ENCODE measurements at regions not wholly inside any gene's neighbourhood (a gene's known extent, or its start where the extent isn't known, plus 50 kb on each side); places are given as distances from the start of the nearest gene placed in this dataset.

DNA sequence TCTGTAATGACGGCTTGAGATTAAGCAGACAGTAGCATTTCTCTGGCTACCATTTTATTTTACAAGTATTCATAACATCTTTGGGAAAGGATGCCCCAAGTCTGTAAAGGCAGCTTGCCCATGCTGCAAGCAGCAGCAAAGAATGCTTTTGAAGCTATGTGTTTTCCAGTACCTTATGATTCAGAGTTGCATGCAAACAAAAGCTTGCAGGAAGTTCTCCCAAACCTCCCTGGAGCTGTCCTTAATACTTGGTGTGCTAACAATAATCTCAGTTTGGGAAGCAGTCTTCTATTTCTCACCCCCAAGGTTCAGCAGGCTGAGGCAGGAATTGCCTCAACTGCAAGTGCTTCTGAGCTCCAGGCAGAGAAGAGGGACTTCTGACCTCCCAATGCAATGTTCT is 60.8 kb downstream of the CCNA1 start:
- no peak for DNase-seq (ENCODE audit: low read depth)

DNA sequence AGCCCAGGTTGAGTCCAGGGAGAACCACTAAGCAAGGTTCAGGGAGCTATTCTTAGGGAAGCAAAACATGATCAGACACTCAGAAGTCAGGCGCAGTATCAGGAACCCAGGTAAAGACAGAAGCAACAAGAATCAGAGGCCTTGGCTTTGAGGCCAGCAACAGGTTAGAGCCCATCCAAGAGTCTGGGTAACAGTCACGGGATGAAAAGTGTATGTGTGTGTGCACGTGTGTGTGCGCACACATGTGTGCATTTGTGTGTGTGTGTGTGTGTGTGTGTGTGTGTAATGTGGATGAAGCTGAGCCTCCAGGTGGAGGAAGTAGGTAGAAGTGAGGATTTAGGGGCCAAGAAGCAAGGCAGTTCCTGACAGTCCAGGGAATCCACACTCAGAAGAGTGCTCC is 63.1 kb downstream of the CCNA1 start:
- no peak for DNase-seq (ENCODE audit: low read depth)

DNA sequence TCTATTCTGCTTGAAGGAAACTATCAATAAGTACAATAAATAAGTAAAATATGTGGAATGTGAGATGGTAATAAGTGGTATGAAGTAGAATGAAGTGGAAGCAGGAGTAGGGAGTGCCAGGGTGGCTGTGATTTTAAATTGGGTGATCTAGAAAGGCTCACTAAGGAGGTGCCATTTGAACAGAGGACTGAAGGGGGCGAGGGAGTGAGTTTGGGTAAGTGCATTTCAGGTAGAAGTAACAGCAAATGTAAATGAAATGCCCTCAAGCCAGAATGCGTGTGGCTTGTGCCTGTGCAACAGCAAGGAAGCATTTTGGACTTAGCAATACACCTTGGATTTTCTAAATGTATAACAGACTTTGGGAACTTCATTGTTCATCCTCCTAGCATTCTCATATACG is 77.1 kb downstream of the CCNA1 start:
- no peak for DNase-seq (ENCODE audit: low read depth)

DNA sequence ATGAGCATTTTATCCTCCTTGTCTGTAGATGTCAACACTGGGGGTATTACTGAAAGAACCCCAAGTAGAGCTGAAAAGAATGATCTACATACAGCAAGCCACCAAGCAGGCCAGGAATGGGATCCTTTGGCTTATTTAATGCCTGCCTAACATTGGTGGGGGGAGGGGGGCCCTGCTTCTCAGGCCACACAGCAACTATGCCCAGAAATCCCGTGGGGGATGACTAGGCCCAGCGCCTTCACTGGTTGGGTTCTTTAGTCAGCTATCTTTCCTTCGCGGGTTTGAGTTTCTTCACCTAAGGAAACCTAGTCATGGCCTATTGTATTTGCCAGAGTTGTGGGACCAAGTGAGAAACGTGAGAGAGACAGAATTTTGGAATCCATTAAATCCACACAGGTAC is 80.5 kb downstream of the CCNA1 start:
- no peak for DNase-seq (ENCODE audit: low read depth)

GRCh38 chr13:36513266-36513665 is 81.0 kb downstream of the CCNA1 start:
- DNase-seq (ENCODE audit: low read depth) = no peak

- no peak for DNase-seq (ENCODE audit: low read depth)
Measured at GRCh38 chr13:36515466-36515865, 83.2 kb downstream of the CCNA1 start.

- no peak for DNase-seq (ENCODE audit: low read depth)
Measured at GRCh38 chr13:36516225-36516624, 83.9 kb downstream of the CCNA1 start.

GRCh38 chr13:36518707-36519106 is 86.4 kb downstream of the CCNA1 start:
- no peak for DNase-seq (ENCODE audit: low read depth)

GRCh38 chr13:36519432-36519831 is 87.1 kb downstream of the CCNA1 start:
- DNase-seq (ENCODE audit: low read depth) = no peak

GRCh38 chr13:36520111-36520510 is 87.8 kb downstream of the CCNA1 start:
- no peak for DNase-seq (ENCODE audit: low read depth)

DNA sequence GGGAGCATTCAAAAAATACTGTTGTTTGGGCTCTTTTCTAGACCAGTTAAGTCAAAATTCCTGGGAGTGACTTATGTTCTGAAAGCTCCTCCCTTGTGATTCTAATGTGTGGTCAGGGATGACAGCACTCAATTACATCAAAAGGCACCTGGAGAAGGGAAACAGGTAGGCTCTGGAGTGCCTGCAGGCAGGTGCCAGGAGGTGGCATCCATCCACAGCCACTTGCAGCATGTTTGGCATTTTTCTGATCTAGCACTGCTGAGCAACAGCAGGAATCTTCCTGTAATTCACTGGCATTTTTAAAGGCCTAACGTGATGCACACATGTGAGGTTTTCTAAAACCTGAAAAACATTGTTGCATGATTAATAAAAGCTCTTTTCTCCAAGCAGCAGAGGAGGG is 94.6 kb downstream of the CCNA1 start:
- DNase-seq (ENCODE audit: low read depth) = no peak

- no peak for DNase-seq (ENCODE audit: low read depth)
Measured at GRCh38 chr13:36528105-36528504, 95.8 kb downstream of the CCNA1 start.

GRCh38 chr13:36530050-36530789 is 97.9 kb downstream of the CCNA1 start:
- no peak for DNase-seq (ENCODE audit: low read depth)

DNA sequence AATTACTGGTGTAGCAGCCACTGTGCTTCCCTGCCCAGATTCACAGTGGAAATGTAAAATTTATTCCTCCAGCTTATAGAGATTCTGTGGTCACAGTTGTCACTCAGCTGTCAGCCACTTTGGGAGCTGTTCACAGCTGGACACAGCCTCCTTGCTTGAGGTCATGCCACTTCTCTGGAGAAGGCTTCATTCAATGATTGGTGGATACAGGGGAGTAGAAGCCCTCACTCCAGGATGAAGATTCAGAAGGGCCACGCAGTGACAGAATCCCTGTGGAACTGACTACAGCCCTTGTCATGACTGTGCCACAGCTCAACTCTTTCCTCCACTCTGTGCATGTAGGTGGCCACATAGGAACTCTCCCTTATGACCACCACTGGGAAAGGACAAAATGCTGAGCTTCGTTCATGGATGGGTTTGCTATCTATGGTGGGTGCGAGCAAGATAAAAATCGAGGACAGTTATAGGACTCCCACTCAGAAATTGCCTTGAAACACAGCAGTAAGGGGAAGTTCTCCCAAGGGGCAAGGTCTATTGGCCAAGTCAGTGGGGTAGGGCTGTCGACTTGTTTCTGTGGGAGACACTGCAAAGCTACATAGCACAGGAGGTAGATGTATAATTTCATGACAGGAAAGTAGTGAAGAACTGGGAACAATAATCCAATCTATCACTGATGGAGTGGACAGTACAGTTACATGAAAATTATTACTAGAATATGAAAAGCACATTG is 98.7 kb downstream of the CCNA1 start:
- DNase-seq (ENCODE audit: low read depth) = no peak

GRCh38 chr13:36531746-36532486 is 99.6 kb downstream of the CCNA1 start:
- peak; percentile 15 for DNase-seq (ENCODE audit: low read depth)

- DNase-seq (ENCODE audit: low read depth) = no peak
Measured at GRCh38 chr13:36533806-36534205, 101.5 kb downstream of the CCNA1 start.

GRCh38 chr13:36536546-36536945 is 104.3 kb downstream of the CCNA1 start:
- DNase-seq (ENCODE audit: low read depth) = peak; percentile 8

GRCh38 chr13:36543671-36544070 is 111.4 kb downstream of the CCNA1 start:
- DNase-seq (ENCODE audit: low read depth) = no peak

DNA sequence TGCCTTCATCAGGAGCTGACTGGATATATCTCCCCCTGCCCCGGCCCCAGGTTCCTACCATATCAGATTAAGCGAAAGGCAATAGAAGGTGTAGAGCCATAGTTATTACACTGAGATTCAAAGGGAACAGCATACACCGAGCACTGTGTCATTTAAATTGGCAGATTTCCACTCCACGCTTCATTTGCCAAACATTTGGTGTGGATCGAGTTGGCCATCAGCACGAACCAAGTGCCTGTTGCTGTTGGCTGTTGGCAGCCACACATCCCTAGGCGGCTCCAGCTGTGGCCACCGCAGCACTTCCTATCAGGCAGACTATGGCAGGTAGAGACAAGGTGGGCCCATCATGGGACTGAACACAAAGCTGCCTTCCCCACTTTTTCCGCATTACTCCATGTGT is 115.8 kb downstream of the CCNA1 start:
- no peak for DNase-seq (ENCODE audit: low read depth)

DNA sequence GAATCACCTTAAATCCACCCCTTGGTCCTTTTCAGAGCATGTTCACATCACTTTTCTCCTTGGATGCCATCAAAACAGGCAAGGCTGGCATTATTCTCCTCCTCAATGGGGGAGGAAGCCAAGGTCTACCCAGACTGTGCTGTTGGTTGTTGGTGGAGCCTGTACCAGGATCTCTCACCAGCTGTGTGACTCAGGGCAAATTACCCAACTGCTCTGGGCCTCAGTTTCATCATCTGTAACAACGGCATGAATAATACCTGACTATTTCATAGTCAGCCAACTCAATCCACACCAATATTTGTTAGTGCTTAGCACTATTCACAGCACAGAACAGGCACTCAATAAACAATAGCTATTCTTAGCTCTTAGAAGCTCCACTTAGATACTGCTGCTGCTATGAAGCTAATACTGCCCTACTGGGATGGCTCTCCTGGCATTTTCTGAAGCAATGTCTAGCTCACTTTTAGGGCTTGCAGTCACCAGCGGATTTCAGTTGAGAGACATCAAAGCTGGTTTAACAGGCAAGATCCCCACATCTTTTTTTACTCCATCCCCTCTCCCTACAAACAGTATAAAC is 116.9 kb downstream of the CCNA1 start:
- no peak for DNase-seq (ENCODE audit: low read depth)

- DNase-seq (ENCODE audit: low read depth) = peak; percentile 5
Measured at GRCh38 chr13:36549755-36550154, 117.5 kb downstream of the CCNA1 start.

DNA sequence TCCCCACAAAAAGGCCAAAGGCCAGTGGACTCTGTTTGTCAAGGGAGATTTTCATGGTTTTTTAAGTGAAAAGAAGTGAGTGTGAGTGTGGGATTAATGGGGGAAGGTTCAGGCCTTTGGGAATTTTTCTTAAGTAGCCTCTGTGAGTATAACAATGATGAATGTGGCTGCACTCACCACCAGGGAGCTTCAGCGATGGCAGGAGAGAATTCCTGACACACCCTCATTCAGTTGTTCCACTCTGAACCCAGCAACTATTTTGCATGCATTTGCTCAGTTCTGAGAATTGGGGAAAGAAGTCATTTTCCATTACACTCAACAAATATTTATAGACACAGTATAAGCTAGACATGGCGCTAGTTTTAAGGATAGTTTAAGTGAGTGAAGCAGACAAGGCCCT is 117.9 kb downstream of the CCNA1 start:
- DNase-seq (ENCODE audit: low read depth) = no peak
